ENCODE measurements at regions not wholly inside any gene's neighbourhood (a gene's known extent, or its start where the extent isn't known, plus 50 kb on each side); places are given as distances from the start of the nearest gene placed in this dataset.

DNA sequence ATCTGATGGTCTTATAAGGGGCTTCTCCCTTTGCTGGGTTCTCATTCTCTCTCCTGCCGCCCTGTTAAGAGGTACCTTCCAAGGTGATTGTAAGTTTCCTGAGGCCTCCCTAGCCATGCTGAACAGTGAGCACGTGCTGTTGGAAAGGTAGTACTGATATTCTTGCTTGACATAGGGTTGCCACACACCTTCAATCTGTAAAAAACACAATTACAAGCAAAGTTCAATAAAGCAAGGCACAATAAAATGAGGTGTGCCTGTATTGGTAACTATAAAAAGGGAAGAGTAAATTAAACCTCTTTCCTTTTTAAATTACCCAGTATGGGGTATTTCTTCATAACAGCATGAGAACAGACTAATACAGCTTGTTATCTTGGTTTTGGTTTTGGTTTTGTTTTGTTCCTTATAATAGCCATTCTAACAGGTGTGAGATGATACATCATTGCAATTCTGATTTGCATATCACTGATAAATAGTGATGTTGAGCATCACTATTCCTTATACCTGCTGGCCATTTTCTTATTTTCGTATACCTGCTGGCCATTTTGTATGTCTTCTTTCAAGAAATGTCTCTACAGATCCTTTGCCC is 164.9 kb upstream of the TRIM24 start:
- no peak for TF ChIP-seq CTCF (conservative IDR thresholded peaks at IDR 0.05; ENCODE audit: low read depth, low read length)
- H3K4me3 ChIP-seq (ENCODE audit: low read depth, low read length): no peak overlapping the region
- no peak for DNase-seq (ENCODE audit: low read depth)

- no peak overlapping the region for H3K4me3 ChIP-seq (ENCODE audit: low read depth, low read length)
- no peak for TF ChIP-seq CTCF (conservative IDR thresholded peaks at IDR 0.05; ENCODE audit: low read depth, low read length)
- no peak for DNase-seq (ENCODE audit: low read depth)
These were observed 162.5 kb upstream of the TRIM24 start for GRCh38 chr7:138297526-138297925.

DNA sequence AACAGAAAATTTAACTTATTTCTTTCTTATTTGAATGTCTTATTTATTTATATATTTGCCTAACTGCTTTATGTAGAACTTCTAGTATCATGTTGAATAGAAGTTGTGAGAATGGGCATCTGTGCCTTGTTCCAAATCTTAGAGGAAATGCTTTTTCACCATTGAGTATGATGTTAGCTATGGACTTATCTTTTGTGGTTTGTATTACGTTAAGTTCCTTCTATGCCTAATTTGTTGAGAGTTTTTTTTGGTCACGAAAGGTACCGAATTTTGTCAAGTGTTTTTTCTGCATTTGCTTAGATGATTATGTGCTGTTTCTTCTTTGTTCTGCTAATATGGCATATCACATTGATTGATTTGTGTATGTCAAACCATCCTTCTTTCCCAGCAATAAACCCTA is 161.0 kb upstream of the TRIM24 start:
- TF ChIP-seq CTCF (conservative IDR thresholded peaks at IDR 0.05; ENCODE audit: low read depth, low read length): no peak
- no peak for DNase-seq (ENCODE audit: low read depth)
- H3K4me3 ChIP-seq (ENCODE audit: low read depth, low read length): no peak overlapping the region

- no peak for TF ChIP-seq CTCF (conservative IDR thresholded peaks at IDR 0.05; ENCODE audit: low read depth, low read length)
- no peak for DNase-seq (ENCODE audit: low read depth)
These were observed 156.6 kb upstream of the TRIM24 start for GRCh38 chr7:138303230-138304070.

GRCh38 chr7:138304071-138304320 is 156.1 kb upstream of the TRIM24 start:
- no peak for DNase-seq (ENCODE audit: low read depth)
- H3K4me3 ChIP-seq (ENCODE audit: low read depth, low read length): no peak overlapping the region
- TF ChIP-seq CTCF (conservative IDR thresholded peaks at IDR 0.05; ENCODE audit: low read depth, low read length): no peak

More at GRCh38 chr7:138303230-138304070, 156.6 kb upstream of the TRIM24 start:
- H3K4me3 ChIP-seq (ENCODE audit: low read depth, low read length): no peak overlapping the region

GRCh38 chr7:138307633-138308032 is 152.4 kb upstream of the TRIM24 start:
- no peak for DNase-seq (ENCODE audit: low read depth)
- TF ChIP-seq CTCF (conservative IDR thresholded peaks at IDR 0.05; ENCODE audit: low read depth, low read length): no peak
- H3K4me3 ChIP-seq (ENCODE audit: low read depth, low read length): no peak overlapping the region

DNA sequence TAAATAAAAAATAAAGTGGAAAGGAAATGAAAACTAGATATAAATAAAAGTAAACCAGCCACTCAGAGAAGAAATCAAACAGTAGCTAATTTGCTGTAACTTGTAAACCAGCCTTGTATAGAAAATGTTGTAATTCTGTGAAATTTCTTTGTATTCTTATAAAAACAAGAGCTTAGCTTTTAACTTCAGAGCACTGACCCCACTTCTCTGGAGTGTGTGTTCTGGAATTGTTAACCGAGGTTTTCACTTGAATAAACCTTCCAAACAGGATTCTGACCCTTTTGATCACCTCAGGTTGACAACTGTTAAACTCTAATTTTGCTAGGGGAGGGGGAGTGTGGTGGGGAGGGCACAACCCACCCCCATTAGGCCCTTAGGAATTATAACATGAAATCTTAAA is 151.9 kb upstream of the TRIM24 start:
- DNase-seq (ENCODE audit: low read depth): peak; percentile 70
- no peak overlapping the region for H3K4me3 ChIP-seq (ENCODE audit: low read depth, low read length)
- no peak for TF ChIP-seq CTCF (conservative IDR thresholded peaks at IDR 0.05; ENCODE audit: low read depth, low read length)
